Kidney (tissue), 13 donors: ENCODE measurements at regions not wholly inside any gene's neighbourhood (a gene's known extent, or its start where the extent isn't known, plus 50 kb on each side); places are given as distances from the start of the nearest gene placed in this dataset.

Experiments
- DNase-seq, 5 donors: peaks; one replicate each; pipeline ENCODE4 v3.0.0-alpha.2; 2013 to 2020
- FAIRE-seq: peaks from 2 replicates; lab custom pipeline; 2012; peaks lifted over from hg19 to GRCh38; lab: Jason Lieb, UNC
- H3K27ac ChIP-seq, 2 donors: one replicate each; pipeline ENCODE4 v1.7.0; 2013; ENCODE audit warnings: low read depth in 2 of 2, low read length in 2 of 2, inconsistent platforms in 1 of 2
- H3K27me3 ChIP-seq: one replicate; pipeline ENCODE4 v1.7.1; 2013; ENCODE audit warnings: low read length, inconsistent platforms; ENCODE audit not compliant: control insufficient read depth, insufficient read depth
- H3K36me3 ChIP-seq, 3 donors: one replicate each; pipeline versions ENCODE4 v1.7.0 to v1.7.1; 2013; ENCODE audit warnings: low read length in 3 of 3, control low read depth in 1 of 3, inconsistent platforms in 1 of 3; ENCODE audit not compliant: insufficient read depth in 3 of 3, control insufficient read depth in 2 of 3
- H3K4me1 ChIP-seq, 3 donors: one replicate each; pipeline versions ENCODE4 v1.7.0 to v1.7.1; 2013; ENCODE audit warnings: low read length in 3 of 3, inconsistent platforms in 1 of 3, low read depth in 1 of 3; ENCODE audit not compliant: control insufficient read depth in 2 of 3, insufficient read depth in 2 of 3
- H3K4me3 ChIP-seq, 3 donors: one replicate each; pipeline versions ENCODE4 v1.7.0 to v1.8.1; 2013; ENCODE audit warnings: low read length in 3 of 3, control low read depth in 1 of 3, inconsistent platforms in 1 of 3
- H3K9ac ChIP-seq, 3 donors: one replicate each; pipeline versions ENCODE4 v1.7.0 to v1.7.1; 2013; ENCODE audit warnings: low read length in 3 of 3, control low read depth in 1 of 3, inconsistent platforms in 1 of 3
- H3K9me3 ChIP-seq, 3 donors: one replicate each; pipeline versions ENCODE4 v1.7.0 to v1.7.1; 2013; ENCODE audit warnings: low read length in 3 of 3, control low read depth in 1 of 3, inconsistent platforms in 1 of 3; ENCODE audit not compliant: control insufficient read depth in 2 of 3, insufficient read depth in 1 of 3
- CTCF ChIP-seq: IDR thresholded peaks from 3 replicates; pipeline ENCODE4 v1.5.1; 2012; ENCODE audit warnings: mild to moderate bottlenecking, moderate library complexity, borderline replicate concordance; ENCODE audit not compliant: insufficient read depth; ENCODE audit errors: extremely low read depth
- intact Hi-C: fragments of 100-400 bp; cut with DNase I; formaldehyde crosslinking; loops from one replicate; pipeline ENCODE4 v1.11.1; 2022
- donor health status: control.
- donor health status: control.
- donor health status: control.
- donor health status: control.
- donor health status: control.
- donor health status: DM: yes; HTN: yes; CAD: no.
- donor health status: Normal renal cell carcinoma (clear cell type).

- FAIRE-seq (no peak), DNase-seq (peak in 1 of 5 donors; percentile 23)
- no peaks in the 10 kb centered on the region for H3K9me3 ChIP-seq
- no peak overlapping the region for H3K4me3 ChIP-seq
- intact Hi-C loops: no loop called here
- TF ChIP-seq CTCF: no peak
- H3K36me3 ChIP-seq: no peaks in the 10 kb centered on the region
- no peaks in the 10 kb centered on the region for H3K27me3 ChIP-seq
- H3K9ac ChIP-seq: no peak overlapping the region
- H3K27ac ChIP-seq: no peak overlapping the region
- H3K4me1 ChIP-seq: no peaks in the 10 kb centered on the region
These were observed 53.9 kb upstream of the ZNF157 start for GRCh38 chrX:47316276-47317025.
